NK-92 (cell line): ENCODE measurements at regions not wholly inside any gene's neighbourhood (a gene's known extent, or its start where the extent isn't known, plus 50 kb on each side); places are given as distances from the start of the nearest gene placed in this dataset.

Experiments
- DNase-seq: peaks from one replicate; lab custom pipeline; 2025; ENCODE audit not compliant: unreplicated experiment; lab: John Stamatoyannopoulos, UW

- no peak for DNase-seq
Measured at GRCh38 chr4:151993521-151993920, 232.7 kb upstream of the GATB start.

GRCh38 chr4:151992332-151993154, 231.7 kb upstream of the GATB start:
- DNase-seq = no peak

DNA sequence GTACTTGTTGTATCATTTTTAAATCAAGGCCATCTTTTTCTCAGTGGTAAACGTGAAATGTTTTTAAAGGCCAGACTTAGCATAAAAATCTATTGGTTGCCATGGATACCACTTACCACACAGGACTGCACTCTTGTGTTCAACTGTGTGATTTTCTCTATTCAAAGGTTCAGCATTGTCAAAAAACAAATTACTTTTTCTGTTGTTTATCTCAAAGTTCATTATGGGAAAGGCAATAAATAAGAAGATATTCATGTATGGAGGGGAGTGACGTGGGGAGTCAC, 231.0 kb upstream of the GATB start:
- no peak for DNase-seq

DNA sequence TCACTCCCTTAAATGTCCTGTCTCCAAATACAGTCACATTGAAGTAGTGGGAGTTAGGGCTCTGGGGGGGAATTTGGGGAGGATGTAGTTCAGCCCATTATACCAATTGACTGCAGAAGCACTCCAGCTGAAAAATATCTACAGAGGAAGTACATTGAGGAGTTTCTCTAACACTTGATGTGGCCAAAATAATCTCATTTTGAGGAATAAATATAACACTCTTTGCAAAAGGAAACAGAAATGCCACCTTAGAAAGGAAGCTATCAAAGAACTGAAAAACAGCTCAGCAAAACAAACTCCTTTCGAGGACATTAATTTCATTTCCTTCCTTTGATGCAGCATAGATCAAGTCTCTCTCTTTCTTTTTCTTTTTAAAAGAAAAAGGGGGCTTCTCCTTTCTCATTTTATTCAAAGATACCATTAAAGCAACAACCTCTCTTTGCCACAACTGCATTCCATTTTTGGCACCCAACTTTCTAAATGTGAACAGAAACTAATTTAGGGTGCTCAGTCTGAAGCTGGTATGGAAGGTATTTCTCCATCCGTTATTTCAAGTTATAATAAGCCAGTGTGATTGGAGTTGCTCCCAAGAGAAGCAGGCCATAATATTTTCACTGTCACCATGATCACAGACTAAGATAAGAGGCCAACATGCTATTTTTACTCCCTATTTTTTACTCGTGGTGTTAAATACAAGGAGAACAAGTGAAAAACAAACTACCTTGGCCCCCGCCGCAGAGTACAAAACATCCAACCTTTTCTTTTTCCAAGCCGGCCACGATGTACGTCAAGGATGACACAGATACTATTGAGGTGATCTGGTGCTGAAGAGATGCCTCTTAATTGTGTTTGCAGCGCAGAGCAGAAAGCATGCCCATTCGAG, 230.4 kb upstream of the GATB start:
- DNase-seq = no peak

- no peak for DNase-seq
Measured at GRCh38 chr4:151990201-151990600, 229.4 kb upstream of the GATB start.

DNA sequence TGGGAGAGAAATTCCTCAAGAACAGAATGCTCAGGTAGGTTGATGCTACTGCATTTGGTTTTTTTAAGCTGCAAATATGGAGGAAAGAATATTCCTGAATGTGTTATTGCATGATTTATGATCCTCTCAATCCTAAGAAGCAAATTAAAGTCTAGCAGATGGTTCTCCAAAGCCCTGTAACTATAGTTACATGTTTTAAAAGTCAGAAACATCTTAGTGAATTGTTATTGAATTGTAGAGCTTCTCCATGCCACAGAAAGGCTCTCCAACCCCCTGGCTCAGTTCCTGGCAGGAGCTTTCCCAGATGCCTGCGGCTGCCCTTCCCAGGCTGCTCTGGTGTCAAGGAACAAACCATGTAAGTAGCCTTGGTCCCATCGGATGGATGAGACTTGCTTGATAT, 227.8 kb upstream of the GATB start:
- no peak for DNase-seq

DNA sequence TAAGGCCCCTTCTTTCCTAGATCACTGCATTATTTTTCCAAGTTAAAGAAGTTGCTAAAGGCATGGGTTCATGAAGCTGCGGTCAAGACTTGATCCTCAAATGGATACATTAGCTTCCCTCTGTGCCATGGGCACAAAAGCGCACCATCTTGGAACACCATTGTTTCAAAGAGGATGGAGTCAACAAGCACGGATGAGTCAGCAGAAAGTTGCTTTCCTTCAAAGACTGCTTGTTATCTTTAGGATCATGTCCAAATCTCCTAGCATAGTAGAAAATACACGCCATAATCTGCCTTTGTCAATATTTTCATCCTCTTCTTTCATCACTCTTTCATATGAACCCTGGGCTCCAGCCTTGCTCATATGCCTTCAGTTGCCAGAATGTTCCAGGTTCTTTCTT, 226.8 kb upstream of the GATB start:
- no peak for DNase-seq

DNA sequence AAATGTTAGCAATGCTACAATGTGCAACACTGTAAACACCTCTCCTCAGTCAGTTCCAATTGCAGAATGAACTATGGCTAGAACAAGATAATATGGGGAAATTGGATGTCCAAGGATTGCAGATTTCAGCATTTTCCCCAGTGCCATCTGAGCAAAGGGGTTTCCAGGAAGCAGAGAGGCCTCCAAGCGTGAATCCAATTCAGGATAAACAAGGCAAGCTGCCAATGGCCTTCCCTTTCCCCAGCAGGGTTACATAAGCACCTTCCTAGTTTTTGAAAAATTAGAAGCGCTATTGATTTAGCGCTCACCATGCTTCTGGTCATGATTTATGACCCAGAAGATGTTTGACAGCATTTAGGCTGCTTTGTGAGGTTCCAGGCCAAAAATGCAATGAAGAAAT, 223.0 kb upstream of the GATB start:
- DNase-seq = no peak

GRCh38 chr4:151979819-151980218, 219.0 kb upstream of the GATB start:
- no peak for DNase-seq

DNA sequence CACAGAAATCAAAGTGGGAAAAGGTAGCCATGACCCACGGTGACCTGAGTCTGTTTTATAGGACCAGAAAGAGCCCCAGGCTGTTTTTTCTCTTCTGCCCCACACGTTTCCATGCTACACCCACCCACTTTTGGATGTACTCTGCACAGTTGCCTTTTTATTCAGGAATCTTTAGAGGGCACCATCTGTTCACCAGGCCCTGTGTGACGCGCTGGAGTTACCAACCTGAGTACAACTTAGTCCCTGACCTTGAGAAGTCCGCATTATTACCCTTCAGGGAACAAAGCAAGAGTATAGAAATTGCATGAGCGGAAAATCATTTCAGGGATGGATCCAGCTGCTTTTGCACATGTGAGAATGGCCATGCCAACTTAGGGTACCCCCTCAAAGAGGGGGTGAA, 207.8 kb upstream of the GATB start:
- DNase-seq = no peak

DNA sequence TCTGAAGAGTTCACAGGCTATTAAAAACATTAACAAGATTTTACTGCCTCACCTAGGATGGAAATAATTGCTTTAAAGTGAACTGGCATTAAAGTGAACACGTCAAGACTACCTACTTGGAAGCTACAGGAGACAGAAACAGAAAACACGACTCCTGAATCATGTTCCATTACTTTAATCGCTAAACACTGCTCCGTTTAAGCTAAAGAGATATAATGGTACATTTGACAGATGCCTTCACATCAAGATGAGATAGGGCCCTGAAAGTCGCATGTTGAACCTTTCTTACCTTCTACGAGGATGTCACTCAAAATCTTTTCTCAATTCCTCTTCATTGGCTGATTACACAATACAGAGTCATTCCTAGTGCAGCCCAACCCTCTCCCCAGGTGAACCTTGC, 206.3 kb upstream of the GATB start:
- no peak for DNase-seq

- DNase-seq = no peak
Measured at GRCh38 chr4:151962138-151962823, 201.5 kb upstream of the GATB start.

DNA sequence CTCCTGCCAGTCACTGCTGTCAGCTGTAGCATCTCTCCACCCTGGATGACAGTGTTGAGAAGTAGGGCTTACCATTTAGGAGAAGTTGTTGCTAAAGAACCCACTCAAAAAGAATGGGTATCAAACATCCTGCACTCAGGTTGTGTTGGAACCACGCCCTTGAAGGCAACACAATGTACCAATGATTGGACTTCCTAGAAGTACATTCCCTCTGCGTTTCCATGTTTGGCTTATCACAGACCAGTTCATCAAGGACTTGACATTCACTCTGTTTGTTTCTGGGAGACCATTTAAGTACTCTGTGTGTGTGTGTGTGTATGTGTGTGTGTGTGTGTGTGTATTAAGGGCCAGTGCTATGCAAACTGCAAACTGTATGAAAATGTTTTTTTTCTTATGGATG, 200.6 kb upstream of the GATB start:
- no peak for DNase-seq

DNA sequence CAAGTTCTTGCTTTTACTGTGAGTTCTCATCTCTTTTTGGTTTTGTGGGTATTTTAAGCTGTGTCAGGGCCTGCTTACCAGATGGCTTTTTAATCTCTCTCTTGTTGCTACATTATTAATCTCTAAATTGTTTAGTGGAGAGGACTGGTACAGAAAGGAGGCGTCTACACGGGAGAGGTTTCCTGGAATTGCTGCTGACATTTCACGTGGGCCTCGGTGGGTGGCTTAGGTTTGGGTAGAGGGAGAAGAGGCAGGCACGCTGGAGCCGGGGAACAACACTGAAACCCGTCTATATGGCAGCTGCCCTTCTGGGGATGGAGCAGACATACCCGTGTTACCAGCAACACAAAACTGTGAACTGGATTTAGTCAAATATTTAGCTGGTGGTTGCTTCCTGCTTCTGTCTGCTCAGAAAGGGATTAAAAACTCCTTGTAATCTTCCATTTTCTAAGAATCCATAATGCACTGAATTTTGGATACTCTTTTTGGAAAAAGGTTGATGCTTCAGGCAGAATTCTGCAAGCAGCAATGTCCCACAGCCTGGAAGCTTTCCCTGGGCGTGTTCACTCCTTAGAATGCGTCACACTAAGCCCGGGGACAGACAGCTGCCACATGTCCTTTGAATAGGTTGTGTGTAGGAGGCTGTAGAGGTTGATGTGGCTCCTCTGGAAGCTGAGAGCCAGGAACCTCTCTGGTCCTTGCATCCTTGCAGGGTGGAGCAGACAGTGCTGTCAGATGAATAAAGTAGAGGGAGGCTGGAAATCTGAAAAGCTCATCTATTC, 199.8 kb upstream of the GATB start:
- DNase-seq = no peak

DNA sequence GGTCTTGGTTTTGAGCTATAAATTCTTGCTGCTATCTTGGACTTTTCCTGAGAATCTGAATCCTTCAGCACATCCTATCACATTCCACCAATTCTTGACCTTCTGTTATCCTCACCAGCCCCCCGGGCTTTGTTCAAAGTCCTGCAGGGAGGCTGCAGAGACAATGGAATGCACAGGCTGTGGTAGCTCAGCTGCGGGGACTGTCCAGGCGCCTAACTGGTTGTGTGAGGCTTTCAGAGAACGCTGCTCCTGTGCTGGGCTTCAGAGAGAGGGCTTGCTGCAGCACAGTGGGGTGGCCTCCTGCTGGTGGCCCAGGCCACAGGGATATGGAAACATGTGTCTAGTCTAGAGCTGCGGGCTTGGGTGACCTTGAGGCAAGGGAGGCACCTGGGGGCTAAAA, 196.3 kb upstream of the GATB start:
- no peak for DNase-seq

GRCh38 chr4:151955721-151956380, 195.0 kb upstream of the GATB start:
- no peak for DNase-seq

- no peak for DNase-seq
Measured at GRCh38 chr4:151953795-151954372, 193.1 kb upstream of the GATB start.

DNA sequence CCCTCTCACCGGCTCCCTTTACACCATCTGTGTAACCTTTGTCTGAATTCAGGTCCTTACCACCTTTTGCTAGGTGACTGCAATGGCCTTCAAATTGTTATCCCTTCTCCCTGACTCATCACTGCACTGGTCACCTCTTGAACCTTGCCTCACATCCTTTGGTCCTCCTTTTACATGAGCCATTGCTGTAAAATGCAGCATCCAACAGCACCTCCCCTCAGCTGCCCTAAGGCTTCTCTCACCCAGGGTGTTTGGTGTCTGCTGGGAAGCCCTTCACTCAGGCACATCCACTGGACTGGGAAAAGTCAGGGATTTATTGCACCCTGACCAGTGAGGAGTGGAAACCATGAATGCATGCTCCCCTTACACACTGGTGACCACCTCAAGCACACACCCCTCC, 192.5 kb upstream of the GATB start:
- no peak for DNase-seq

GRCh38 chr4:151952711-151953254, 192.0 kb upstream of the GATB start:
- no peak for DNase-seq

GRCh38 chr4:151952137-151952536, 191.3 kb upstream of the GATB start:
- no peak for DNase-seq
